ENCODE measurements at regions not wholly inside any gene's neighbourhood (a gene's known extent, or its start where the extent isn't known, plus 50 kb on each side); places are given as distances from the start of the nearest gene placed in this dataset.
A peak's percentile ranks its signal among the peaks of the same experiment; 100 is the strongest.

DNA sequence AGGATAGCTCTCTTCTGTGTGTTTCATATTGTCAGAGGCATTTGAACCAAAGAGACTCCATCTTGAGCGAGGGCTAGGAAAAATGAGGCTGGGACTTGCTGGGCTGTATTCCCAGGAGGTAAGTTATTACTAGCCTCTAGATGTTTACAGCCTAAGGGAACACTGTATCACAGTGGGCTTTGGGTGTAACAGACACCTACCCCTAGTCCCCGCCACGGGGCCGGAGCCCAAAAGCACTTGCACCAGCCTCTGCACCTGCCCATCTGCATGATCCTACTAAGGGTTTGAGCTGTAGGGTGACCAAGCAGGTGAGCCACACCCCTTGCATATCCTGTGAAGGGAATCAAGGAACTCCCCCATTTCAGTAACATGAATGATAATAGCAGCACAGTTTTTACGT is 1972.2 kb downstream of the OLFM4 start:
- TF ChIP-seq, protein P1, sequence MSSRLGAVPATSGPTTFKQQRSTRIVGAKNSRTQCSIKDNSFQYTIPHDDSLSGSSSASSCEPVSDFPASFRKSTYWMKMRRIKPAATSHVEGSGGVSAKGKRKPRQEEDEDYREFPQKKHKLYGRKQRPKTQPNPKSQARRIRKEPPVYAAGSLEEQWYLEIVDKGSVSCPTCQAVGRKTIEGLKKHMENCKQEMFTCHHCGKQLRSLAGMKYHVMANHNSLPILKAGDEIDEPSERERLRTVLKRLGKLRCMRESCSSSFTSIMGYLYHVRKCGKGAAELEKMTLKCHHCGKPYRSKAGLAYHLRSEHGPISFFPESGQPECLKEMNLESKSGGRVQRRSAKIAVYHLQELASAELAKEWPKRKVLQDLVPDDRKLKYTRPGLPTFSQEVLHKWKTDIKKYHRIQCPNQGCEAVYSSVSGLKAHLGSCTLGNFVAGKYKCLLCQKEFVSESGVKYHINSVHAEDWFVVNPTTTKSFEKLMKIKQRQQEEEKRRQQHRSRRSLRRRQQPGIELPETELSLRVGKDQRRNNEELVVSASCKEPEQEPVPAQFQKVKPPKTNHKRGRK (CRISPR knock-in tag; IDR thresholded peaks at IDR 0.05; ENCODE audit: borderline replicate concordance), result no peak
- TF ChIP-seq, protein P2, sequence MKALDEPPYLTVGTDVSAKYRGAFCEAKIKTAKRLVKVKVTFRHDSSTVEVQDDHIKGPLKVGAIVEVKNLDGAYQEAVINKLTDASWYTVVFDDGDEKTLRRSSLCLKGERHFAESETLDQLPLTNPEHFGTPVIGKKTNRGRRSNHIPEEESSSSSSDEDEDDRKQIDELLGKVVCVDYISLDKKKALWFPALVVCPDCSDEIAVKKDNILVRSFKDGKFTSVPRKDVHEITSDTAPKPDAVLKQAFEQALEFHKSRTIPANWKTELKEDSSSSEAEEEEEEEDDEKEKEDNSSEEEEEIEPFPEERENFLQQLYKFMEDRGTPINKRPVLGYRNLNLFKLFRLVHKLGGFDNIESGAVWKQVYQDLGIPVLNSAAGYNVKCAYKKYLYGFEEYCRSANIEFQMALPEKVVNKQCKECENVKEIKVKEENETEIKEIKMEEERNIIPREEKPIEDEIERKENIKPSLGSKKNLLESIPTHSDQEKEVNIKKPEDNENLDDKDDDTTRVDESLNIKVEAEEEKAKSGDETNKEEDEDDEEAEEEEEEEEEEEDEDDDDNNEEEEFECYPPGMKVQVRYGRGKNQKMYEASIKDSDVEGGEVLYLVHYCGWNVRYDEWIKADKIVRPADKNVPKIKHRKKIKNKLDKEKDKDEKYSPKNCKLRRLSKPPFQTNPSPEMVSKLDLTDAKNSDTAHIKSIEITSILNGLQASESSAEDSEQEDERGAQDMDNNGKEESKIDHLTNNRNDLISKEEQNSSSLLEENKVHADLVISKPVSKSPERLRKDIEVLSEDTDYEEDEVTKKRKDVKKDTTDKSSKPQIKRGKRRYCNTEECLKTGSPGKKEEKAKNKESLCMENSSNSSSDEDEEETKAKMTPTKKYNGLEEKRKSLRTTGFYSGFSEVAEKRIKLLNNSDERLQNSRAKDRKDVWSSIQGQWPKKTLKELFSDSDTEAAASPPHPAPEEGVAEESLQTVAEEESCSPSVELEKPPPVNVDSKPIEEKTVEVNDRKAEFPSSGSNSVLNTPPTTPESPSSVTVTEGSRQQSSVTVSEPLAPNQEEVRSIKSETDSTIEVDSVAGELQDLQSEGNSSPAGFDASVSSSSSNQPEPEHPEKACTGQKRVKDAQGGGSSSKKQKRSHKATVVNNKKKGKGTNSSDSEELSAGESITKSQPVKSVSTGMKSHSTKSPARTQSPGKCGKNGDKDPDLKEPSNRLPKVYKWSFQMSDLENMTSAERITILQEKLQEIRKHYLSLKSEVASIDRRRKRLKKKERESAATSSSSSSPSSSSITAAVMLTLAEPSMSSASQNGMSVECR (CRISPR knock-in tag; IDR thresholded peaks at IDR 0.05; ENCODE audit: borderline replicate concordance), result no peak
- TF ChIP-seq, protein P3, sequence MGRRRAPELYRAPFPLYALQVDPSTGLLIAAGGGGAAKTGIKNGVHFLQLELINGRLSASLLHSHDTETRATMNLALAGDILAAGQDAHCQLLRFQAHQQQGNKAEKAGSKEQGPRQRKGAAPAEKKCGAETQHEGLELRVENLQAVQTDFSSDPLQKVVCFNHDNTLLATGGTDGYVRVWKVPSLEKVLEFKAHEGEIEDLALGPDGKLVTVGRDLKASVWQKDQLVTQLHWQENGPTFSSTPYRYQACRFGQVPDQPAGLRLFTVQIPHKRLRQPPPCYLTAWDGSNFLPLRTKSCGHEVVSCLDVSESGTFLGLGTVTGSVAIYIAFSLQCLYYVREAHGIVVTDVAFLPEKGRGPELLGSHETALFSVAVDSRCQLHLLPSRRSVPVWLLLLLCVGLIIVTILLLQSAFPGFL (CRISPR knock-in tag; IDR thresholded peaks at IDR 0.05; ENCODE audit: borderline replicate concordance), result no peak
- TF ChIP-seq ZBTB21 (CRISPR knock-in tag; IDR thresholded peaks at IDR 0.05; ENCODE audit: borderline replicate concordance) (peak; percentile 67; the same call in 1 of the 2 replicates), TP53 (CRISPR knock-in tag; IDR thresholded peaks at IDR 0.05) (no peak)
- TF ChIP-seq, protein P4, sequence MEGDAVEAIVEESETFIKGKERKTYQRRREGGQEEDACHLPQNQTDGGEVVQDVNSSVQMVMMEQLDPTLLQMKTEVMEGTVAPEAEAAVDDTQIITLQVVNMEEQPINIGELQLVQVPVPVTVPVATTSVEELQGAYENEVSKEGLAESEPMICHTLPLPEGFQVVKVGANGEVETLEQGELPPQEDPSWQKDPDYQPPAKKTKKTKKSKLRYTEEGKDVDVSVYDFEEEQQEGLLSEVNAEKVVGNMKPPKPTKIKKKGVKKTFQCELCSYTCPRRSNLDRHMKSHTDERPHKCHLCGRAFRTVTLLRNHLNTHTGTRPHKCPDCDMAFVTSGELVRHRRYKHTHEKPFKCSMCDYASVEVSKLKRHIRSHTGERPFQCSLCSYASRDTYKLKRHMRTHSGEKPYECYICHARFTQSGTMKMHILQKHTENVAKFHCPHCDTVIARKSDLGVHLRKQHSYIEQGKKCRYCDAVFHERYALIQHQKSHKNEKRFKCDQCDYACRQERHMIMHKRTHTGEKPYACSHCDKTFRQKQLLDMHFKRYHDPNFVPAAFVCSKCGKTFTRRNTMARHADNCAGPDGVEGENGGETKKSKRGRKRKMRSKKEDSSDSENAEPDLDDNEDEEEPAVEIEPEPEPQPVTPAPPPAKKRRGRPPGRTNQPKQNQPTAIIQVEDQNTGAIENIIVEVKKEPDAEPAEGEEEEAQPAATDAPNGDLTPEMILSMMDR (IDR thresholded peaks at IDR 0.05), result no peak
- TF ChIP-seq, protein P5, sequence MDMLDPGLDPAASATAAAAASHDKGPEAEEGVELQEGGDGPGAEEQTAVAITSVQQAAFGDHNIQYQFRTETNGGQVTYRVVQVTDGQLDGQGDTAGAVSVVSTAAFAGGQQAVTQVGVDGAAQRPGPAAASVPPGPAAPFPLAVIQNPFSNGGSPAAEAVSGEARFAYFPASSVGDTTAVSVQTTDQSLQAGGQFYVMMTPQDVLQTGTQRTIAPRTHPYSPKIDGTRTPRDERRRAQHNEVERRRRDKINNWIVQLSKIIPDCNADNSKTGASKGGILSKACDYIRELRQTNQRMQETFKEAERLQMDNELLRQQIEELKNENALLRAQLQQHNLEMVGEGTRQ (CRISPR knock-in tag; IDR thresholded peaks at IDR 0.05), result peak; percentile 26; the same call in 1 of the 2 replicates
- TF ChIP-seq, protein P6, sequence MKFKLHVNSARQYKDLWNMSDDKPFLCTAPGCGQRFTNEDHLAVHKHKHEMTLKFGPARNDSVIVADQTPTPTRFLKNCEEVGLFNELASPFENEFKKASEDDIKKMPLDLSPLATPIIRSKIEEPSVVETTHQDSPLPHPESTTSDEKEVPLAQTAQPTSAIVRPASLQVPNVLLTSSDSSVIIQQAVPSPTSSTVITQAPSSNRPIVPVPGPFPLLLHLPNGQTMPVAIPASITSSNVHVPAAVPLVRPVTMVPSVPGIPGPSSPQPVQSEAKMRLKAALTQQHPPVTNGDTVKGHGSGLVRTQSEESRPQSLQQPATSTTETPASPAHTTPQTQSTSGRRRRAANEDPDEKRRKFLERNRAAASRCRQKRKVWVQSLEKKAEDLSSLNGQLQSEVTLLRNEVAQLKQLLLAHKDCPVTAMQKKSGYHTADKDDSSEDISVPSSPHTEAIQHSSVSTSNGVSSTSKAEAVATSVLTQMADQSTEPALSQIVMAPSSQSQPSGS (CRISPR knock-in tag; IDR thresholded peaks at IDR 0.05; ENCODE audit: borderline replicate concordance, low read depth), result no peak
- TF ChIP-seq, protein P7, sequence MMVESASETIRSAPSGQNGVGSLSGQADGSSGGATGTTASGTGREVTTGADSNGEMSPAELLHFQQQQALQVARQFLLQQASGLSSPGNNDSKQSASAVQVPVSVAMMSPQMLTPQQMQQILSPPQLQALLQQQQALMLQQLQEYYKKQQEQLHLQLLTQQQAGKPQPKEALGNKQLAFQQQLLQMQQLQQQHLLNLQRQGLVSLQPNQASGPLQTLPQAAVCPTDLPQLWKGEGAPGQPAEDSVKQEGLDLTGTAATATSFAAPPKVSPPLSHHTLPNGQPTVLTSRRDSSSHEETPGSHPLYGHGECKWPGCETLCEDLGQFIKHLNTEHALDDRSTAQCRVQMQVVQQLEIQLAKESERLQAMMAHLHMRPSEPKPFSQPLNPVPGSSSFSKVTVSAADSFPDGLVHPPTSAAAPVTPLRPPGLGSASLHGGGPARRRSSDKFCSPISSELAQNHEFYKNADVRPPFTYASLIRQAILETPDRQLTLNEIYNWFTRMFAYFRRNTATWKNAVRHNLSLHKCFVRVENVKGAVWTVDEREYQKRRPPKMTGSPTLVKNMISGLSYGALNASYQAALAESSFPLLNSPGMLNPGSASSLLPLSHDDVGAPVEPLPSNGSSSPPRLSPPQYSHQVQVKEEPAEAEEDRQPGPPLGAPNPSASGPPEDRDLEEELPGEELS (CRISPR knock-in tag; IDR thresholded peaks at IDR 0.05), result peak; percentile 31; the same call in 1 of the 2 replicates
